H1 (cell line): ENCODE measurements at regions not wholly inside any gene's neighbourhood (a gene's known extent, or its start where the extent isn't known, plus 50 kb on each side); places are given as distances from the start of the nearest gene placed in this dataset.

Experiments
- CTCF ChIA-PET: fragments of 300-600 bp; sonication (Branson Sonifier 250); formaldehyde crosslinking; loops from one replicate; lab custom pipeline; 2021; ENCODE audit not compliant: partially characterized antibody; lab: Charles Lee
- POLR2A ChIA-PET: fragments of 300-600 bp; sonication (Branson Sonifier 250); formaldehyde crosslinking; loops from one replicate; lab custom pipeline; 2021; ENCODE audit warnings: inconsistent platforms; ENCODE audit not compliant: partially characterized antibody; lab: Charles Lee
- DNase-seq, 2 experiments: peaks; one replicate each; pipeline versions ENCODE4 v3.0.0 to v3.0.0-alpha.2; 2010 to 2022; ENCODE audit warnings: low spot score in 2 of 2, low read depth in 1 of 2, mixed read lengths in 1 of 2
- FAIRE-seq: peaks from 2 replicates; lab custom pipeline; 2011; peaks lifted over from hg19 to GRCh38; lab: Jason Lieb, UNC
- H2AFZ ChIP-seq: 2 replicates; pipeline ENCODE4 v1.8.1; 2012; ENCODE audit warnings: low read length, inconsistent platforms
- H2AK5ac ChIP-seq: 2 replicates; pipeline ENCODE4 v1.6.1; 2013; ENCODE audit warnings: low read depth, low read length
- H2BK120ac ChIP-seq: replicated peaks from 2 replicates; pipeline ENCODE3; 2013; ENCODE audit warnings: low read depth, low read length, inconsistent platforms
- H2BK12ac ChIP-seq: 2 replicates; pipeline ENCODE4 v1.6.1; 2013; ENCODE audit warnings: low read depth, low read length
- H2BK15ac ChIP-seq: 2 replicates; pipeline ENCODE4 v1.6.1; 2013; ENCODE audit warnings: low read length
- H2BK20ac ChIP-seq: 2 replicates; pipeline ENCODE4 v1.6.1; 2013; ENCODE audit warnings: low read length
- H2BK5ac ChIP-seq: 2 replicates; pipeline ENCODE4 v1.6.1; 2013; ENCODE audit warnings: low read depth, low read length
- H3K14ac ChIP-seq: 2 replicates; pipeline ENCODE4 v1.6.1; 2013; ENCODE audit warnings: inconsistent platforms; ENCODE audit not compliant: insufficient read length
- H3K18ac ChIP-seq: 2 replicates; pipeline ENCODE4 v1.6.1; 2013; ENCODE audit warnings: low read length; ENCODE audit errors: extremely low read depth
- H3K23ac ChIP-seq: 2 replicates; pipeline ENCODE4 v1.6.1; 2013; ENCODE audit warnings: inconsistent platforms; ENCODE audit not compliant: insufficient read length
- H3K23me2 ChIP-seq: 2 replicates; pipeline ENCODE4 v1.6.1; 2013; ENCODE audit warnings: low read depth, low read length
- H3K27ac ChIP-seq: 2 replicates; pipeline ENCODE4 v1.6.1; 2011; ENCODE audit warnings: low read depth, low read length, inconsistent platforms
- H3K27me3 ChIP-seq, 4 experiments: replicated peaks in 1 of 4; 1 replicate in 1 of 4; 2 replicates in 3 of 4; pipeline versions ENCODE4 v1.6.1 to v1.8.1; 2011 to 2013; ENCODE audit warnings: low read length in 3 of 4, mild to moderate bottlenecking in 3 of 4, inconsistent platforms in 2 of 4, mixed read lengths in 2 of 4, moderate library complexity in 1 of 4; ENCODE audit not compliant: control insufficient read depth in 3 of 4, insufficient read depth in 3 of 4; ENCODE audit errors: extremely low read depth in 1 of 4
- H3K36me3 ChIP-seq, 4 experiments: 2 replicates each; pipeline versions ENCODE4 v1.6.1 to v1.8.1; 2011 to 2013; ENCODE audit warnings: mild to moderate bottlenecking in 4 of 4, low read length in 3 of 4, moderate library complexity in 2 of 4, control low read depth in 1 of 4, inconsistent platforms in 1 of 4; ENCODE audit not compliant: insufficient read depth in 4 of 4, control insufficient read depth in 2 of 4
- H3K4ac ChIP-seq: replicated peaks from 2 replicates; pipeline ENCODE3; 2013; ENCODE audit warnings: low read length, low read depth, mixed read lengths, inconsistent platforms; ENCODE audit not compliant: insufficient read length
- H3K4me1 ChIP-seq, 4 experiments: replicated peaks in 1 of 4; 1 replicate in 1 of 4; 2 replicates in 3 of 4; pipeline versions ENCODE4 v1.6.1 to v1.8.1; 2011 to 2013; ENCODE audit warnings: low read length in 3 of 4, inconsistent platforms in 2 of 4, mixed read lengths in 1 of 4; ENCODE audit not compliant: insufficient read depth in 4 of 4, control insufficient read depth in 3 of 4
- H3K4me2 ChIP-seq, 2 experiments: 2 replicates each; pipeline versions ENCODE4 v1.6.1 to v1.8.1; 2011 to 2013; ENCODE audit warnings: low read depth in 2 of 2, low read length in 2 of 2, control low read depth in 1 of 2, inconsistent platforms in 1 of 2, mild to moderate bottlenecking in 1 of 2; ENCODE audit not compliant: insufficient read depth in 1 of 2
- H3K4me3 ChIP-seq, 4 experiments: fragments of 200-600, 300-600 bp in 1 of 4; sonication (generic), shearing (Covaris generic), sonication (Bioruptor Twin) in 1 of 4; 2 replicates each; pipeline versions ENCODE4 v1.5.1 to v1.8.1; 2011 to 2016; ENCODE audit warnings: low read length in 4 of 4, low read depth in 3 of 4, control low read depth in 2 of 4, inconsistent platforms in 2 of 4, mild to moderate bottlenecking in 2 of 4, mixed read lengths in 1 of 4, moderate library complexity in 1 of 4; ENCODE audit not compliant: insufficient read depth in 2 of 4; ENCODE audit errors: extremely low read depth in 1 of 4
- H3K56ac ChIP-seq: replicated peaks from 2 replicates; pipeline ENCODE3; 2013; ENCODE audit warnings: low read depth, mild to moderate bottlenecking, mixed read lengths, low read length, inconsistent platforms; ENCODE audit not compliant: insufficient read length
- H3K79me1 ChIP-seq: 2 replicates; pipeline ENCODE4 v1.6.1; 2013; ENCODE audit warnings: low read depth, low read length, control low read depth
- H3K79me2 ChIP-seq, 2 experiments: 2 replicates each; pipeline versions ENCODE4 v1.6.1 to v1.8.1; 2012 to 2013; ENCODE audit warnings: low read length in 2 of 2, mild to moderate bottlenecking in 2 of 2, inconsistent platforms in 1 of 2; ENCODE audit not compliant: insufficient read depth in 2 of 2, control insufficient read depth in 1 of 2
- H3K9ac ChIP-seq, 4 experiments: replicated peaks in 1 of 4; 1 replicate in 1 of 4; 2 replicates in 3 of 4; pipeline versions ENCODE4 v1.6.1 to v1.8.1; 2011 to 2013; ENCODE audit warnings: low read depth in 3 of 4, low read length in 3 of 4, control low read depth in 2 of 4, mild to moderate bottlenecking in 2 of 4, moderate library complexity in 2 of 4, inconsistent platforms in 1 of 4; ENCODE audit errors: extremely low read depth in 1 of 4
- H3K9me3 ChIP-seq, 2 experiments: 2 replicates each; pipeline versions ENCODE4 v1.6.1 to v1.8.1; 2012 to 2013; ENCODE audit warnings: mild to moderate bottlenecking in 2 of 2, moderate library complexity in 2 of 2, control low read depth in 1 of 2, inconsistent platforms in 1 of 2, low read depth in 1 of 2, low read length in 1 of 2, mixed read lengths in 1 of 2; ENCODE audit not compliant: insufficient read depth in 2 of 2
- H4K20me1 ChIP-seq, 2 experiments: replicated peaks in 1 of 2; 2 replicates each; pipeline versions ENCODE3 to v1.8.1; 2011 to 2013; ENCODE audit warnings: inconsistent platforms in 2 of 2, low read length in 2 of 2, mild to moderate bottlenecking in 1 of 2; ENCODE audit not compliant: insufficient read depth in 2 of 2, control insufficient read depth in 1 of 2
- H4K5ac ChIP-seq: 2 replicates; pipeline ENCODE4 v1.6.1; 2013; ENCODE audit warnings: low read length, low read depth, mixed read lengths, inconsistent platforms; ENCODE audit not compliant: insufficient read length
- H4K8ac ChIP-seq: 2 replicates; pipeline ENCODE4 v1.8.0; 2013; ENCODE audit warnings: mild to moderate bottlenecking, moderate library complexity, low read length, inconsistent platforms; ENCODE audit not compliant: insufficient read depth; ENCODE audit errors: extremely low read depth
- H4K91ac ChIP-seq: replicated peaks from 2 replicates; pipeline ENCODE3; 2013; ENCODE audit warnings: low read length, mixed read lengths, inconsistent platforms; ENCODE audit not compliant: insufficient read length
- CBX5 ChIP-seq: fragments of 300-800, 300-1000 bp; sonication (generic); IDR thresholded peaks from 2 replicates; pipeline ENCODE4 v1.7.1; 2016; ENCODE audit warnings: antibody characterized with exemption, low read length, low read depth
- CREB1 ChIP-seq: IDR thresholded peaks from 2 replicates; pipeline ENCODE4 v1.6.1; 2012; ENCODE audit warnings: inconsistent platforms
- E2F6 ChIP-seq: IDR thresholded peaks from 2 replicates; pipeline ENCODE4 v1.6.1; 2012; ENCODE audit warnings: inconsistent platforms
- EGR1 ChIP-seq: IDR thresholded peaks from 2 replicates; pipeline ENCODE4 v1.6.1; 2011; ENCODE audit warnings: low read depth, low read length, borderline replicate concordance
- JUND ChIP-seq: IDR thresholded peaks from 2 replicates; pipeline ENCODE4 v1.6.1; 2011; ENCODE audit warnings: mild to moderate bottlenecking, improper control_type of control experiment, low read length
- MAX ChIP-seq: IDR thresholded peaks from 2 replicates; pipeline ENCODE4 v1.6.1; 2012; ENCODE audit warnings: inconsistent platforms
- POLR2AphosphoS5 ChIP-seq: IDR thresholded peaks from 2 replicates; pipeline ENCODE4 v1.6.1; 2011; ENCODE audit warnings: low read depth, low read length
- RNF2 ChIP-seq: fragments of 200-900, 300-1000 bp; sonication (generic); IDR thresholded peaks from 2 replicates; pipeline ENCODE4 v1.7.1; 2016; ENCODE audit warnings: borderline replicate concordance, low read depth, mild to moderate bottlenecking, antibody characterized with exemption, low read length; ENCODE audit not compliant: poor library complexity, severe bottlenecking; ENCODE audit errors: missing control alignments
- RXRA ChIP-seq: IDR thresholded peaks from 2 replicates; pipeline ENCODE4 v1.6.1; 2011; ENCODE audit warnings: low read depth, mild to moderate bottlenecking, low read length, moderate library complexity; ENCODE audit not compliant: insufficient read depth
- SAP30 ChIP-seq: fragments of 300-600 bp; sonication (generic); IDR thresholded peaks from 2 replicates; pipeline ENCODE4 v1.7.1; 2012; ENCODE audit warnings: low read length, moderate library complexity, mild to moderate bottlenecking, inconsistent platforms; ENCODE audit not compliant: insufficient read depth, insufficient replicate concordance
- SIN3A ChIP-seq, 2 experiments: IDR thresholded peaks in 1 of 2; conservative IDR thresholded peaks in 1 of 2; 2 replicates each; pipeline ENCODE4 v1.6.1; 2011 to 2012; ENCODE audit warnings: low read length in 2 of 2, improper control_type of control experiment in 1 of 2, low read depth in 1 of 2, mild to moderate bottlenecking in 1 of 2
- SIX5 ChIP-seq: IDR thresholded peaks from 2 replicates; pipeline ENCODE4 v1.6.1; 2011; ENCODE audit warnings: mild to moderate bottlenecking, low read depth, low read length
- SP4 ChIP-seq: IDR thresholded peaks from 2 replicates; pipeline ENCODE4 v1.6.1; 2012; ENCODE audit warnings: low read length, inconsistent platforms
- SUZ12 ChIP-seq: fragments of 200-600 bp; sonication (generic); IDR thresholded peaks from 2 replicates; pipeline ENCODE4 v1.6.1; 2012; ENCODE audit warnings: mild to moderate bottlenecking, inconsistent platforms, low read length, moderate library complexity, mixed read lengths
- TAF1 ChIP-seq: IDR thresholded peaks from 2 replicates; pipeline ENCODE4 v1.6.1; 2011; ENCODE audit warnings: mild to moderate bottlenecking, low read depth, low read length
- TEAD4 ChIP-seq: IDR thresholded peaks from 2 replicates; pipeline ENCODE4 v1.6.1; 2012; ENCODE audit warnings: low read depth, low read length, inconsistent platforms, mixed read lengths

- POLR2A ChIA-PET = no interaction called here
- no peaks in the 10 kb centered on the region for H3K9me3 ChIP-seq
- CTCF ChIA-PET = no interaction called here
- no peak for TF ChIP-seq CBX5
- TF ChIP-seq CREB1 = no peak
- no peak for TF ChIP-seq SAP30
- TF ChIP-seq SUZ12 = no peak
- no peak for TF ChIP-seq SIX5
- TF ChIP-seq TEAD4 = no peak
- TF ChIP-seq MAX = no peak
- TF ChIP-seq JUND = no peak
- TF ChIP-seq SIN3A (conservative IDR thresholded peaks at IDR 0.05 in 1 of 2, IDR thresholded peaks at IDR 0.05 in 1 of 2; ENCODE audit: low read depth in 1 of 2, low read length in 2 of 2) = no peak
- TF ChIP-seq TAF1 = no peak
- TF ChIP-seq EGR1 = no peak
- TF ChIP-seq RXRA = no peak
- no peak for TF ChIP-seq SP4
- TF ChIP-seq E2F6 = no peak
- no peak for TF ChIP-seq RNF2
- no peak for TF ChIP-seq POLR2AphosphoS5
Observed at GRCh38 chr1:83637586-83637985, 361.3 kb downstream of the TTLL7 start.

More at GRCh38 chr1:83637586-83637985, 361.3 kb downstream of the TTLL7 start:
- no peak overlapping the region for H3K4me3 ChIP-seq
- H3K79me2 ChIP-seq = no peaks in the 10 kb centered on the region
- H4K91ac ChIP-seq = no peak overlapping the region
- H3K14ac ChIP-seq = no peak overlapping the region
- H2BK15ac ChIP-seq = no peak overlapping the region
- H3K9ac ChIP-seq = no peak overlapping the region
- no peak overlapping the region for H3K18ac ChIP-seq
- H3K27ac ChIP-seq = no peak overlapping the region
- no peaks in the 10 kb centered on the region for H4K20me1 ChIP-seq
- no peak overlapping the region for H2BK20ac ChIP-seq
- no peak overlapping the region for H2AFZ ChIP-seq
- H2BK5ac ChIP-seq = no peak overlapping the region
- no peak overlapping the region for H3K56ac ChIP-seq
- H3K4ac ChIP-seq = no peak overlapping the region
- no peaks in the 10 kb centered on the region; a peak in 1 of 7 replicates for H3K4me1 ChIP-seq
- DNase-seq (no peak), FAIRE-seq (no peak)
- no peak overlapping the region for H3K23ac ChIP-seq
- H2BK12ac ChIP-seq = no peak overlapping the region
- H3K27me3 ChIP-seq = no peaks in the 10 kb centered on the region
- no peaks in the 10 kb centered on the region for H3K79me1 ChIP-seq
- H4K5ac ChIP-seq = no peak overlapping the region
- no peaks in the 10 kb centered on the region for H3K36me3 ChIP-seq
- H3K23me2 ChIP-seq = no peaks in the 10 kb centered on the region
- H3K4me2 ChIP-seq = no peak overlapping the region
- H4K8ac ChIP-seq = no peak overlapping the region
- H2BK120ac ChIP-seq = no peak overlapping the region
- no peak overlapping the region for H2AK5ac ChIP-seq
